ENCODE measurements at regions not wholly inside any gene's neighbourhood (a gene's known extent, or its start where the extent isn't known, plus 50 kb on each side); places are given as distances from the start of the nearest gene placed in this dataset.

DNA sequence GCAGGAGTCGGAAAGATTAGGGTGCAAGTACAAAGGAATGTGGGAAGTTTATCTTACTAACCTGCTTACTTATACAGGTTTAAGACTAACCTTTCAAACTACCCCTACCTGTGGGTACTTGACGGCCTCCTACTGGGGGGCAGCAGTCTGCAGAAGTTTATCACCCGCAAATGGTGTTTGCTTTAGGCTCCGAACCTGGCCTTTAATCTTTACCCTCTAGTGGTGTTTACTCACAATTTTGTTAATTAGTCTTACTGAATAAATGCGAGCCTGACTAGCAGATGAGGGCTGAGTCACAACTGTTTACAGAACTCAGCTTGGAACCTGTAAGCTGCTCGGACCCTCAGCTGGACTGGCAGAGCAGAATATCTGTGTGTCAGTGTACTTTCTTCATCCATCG is 204.2 kb upstream of the GPRIN3 start:
- intact Hi-C loops (cut with DNase I): no loop called here
- no peak overlapping the region for H3K27ac ChIP-seq

DNA sequence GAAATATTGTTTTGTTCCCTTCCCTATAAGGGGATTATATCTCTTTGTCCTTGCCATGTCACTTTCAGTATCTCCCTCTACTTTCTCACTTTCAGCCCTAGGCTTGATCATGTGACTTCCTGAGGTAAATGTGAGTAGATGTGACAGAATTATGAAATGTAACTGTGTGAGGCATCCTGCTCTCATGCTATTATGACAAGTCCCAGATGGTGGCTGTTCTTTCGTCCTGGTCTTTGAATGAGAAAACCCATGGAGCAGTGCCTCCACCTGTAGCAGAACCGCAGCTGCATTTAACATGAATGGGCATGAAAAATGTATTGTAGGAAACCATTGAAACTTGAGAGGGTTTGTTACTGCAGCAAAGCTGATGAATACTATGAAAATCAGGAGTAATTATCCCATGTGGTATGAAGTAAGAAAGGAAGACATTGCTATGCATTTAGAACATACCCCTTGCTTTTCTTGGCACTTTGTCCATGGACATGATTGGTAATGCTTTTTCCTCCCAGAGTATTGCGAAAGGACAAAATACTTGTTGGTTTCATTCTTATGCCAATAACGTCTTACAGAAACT is 202.2 kb upstream of the GPRIN3 start:
- Histone ChIP-seq H3K27ac (no peak overlapping the region), H3K36me3 (no peaks in the 10 kb centered on the region), H3K27me3 (no peaks in the 10 kb centered on the region), H3K4me1 (no peaks in the 10 kb centered on the region), H3K9me3 (no peaks in the 10 kb centered on the region), H3K4me3 (no peak overlapping the region)
- intact Hi-C loops (cut with DNase I): no loop called here
- ATAC-seq (no peak), DNase-seq (no peak)
- TF ChIP-seq, protein P1, sequence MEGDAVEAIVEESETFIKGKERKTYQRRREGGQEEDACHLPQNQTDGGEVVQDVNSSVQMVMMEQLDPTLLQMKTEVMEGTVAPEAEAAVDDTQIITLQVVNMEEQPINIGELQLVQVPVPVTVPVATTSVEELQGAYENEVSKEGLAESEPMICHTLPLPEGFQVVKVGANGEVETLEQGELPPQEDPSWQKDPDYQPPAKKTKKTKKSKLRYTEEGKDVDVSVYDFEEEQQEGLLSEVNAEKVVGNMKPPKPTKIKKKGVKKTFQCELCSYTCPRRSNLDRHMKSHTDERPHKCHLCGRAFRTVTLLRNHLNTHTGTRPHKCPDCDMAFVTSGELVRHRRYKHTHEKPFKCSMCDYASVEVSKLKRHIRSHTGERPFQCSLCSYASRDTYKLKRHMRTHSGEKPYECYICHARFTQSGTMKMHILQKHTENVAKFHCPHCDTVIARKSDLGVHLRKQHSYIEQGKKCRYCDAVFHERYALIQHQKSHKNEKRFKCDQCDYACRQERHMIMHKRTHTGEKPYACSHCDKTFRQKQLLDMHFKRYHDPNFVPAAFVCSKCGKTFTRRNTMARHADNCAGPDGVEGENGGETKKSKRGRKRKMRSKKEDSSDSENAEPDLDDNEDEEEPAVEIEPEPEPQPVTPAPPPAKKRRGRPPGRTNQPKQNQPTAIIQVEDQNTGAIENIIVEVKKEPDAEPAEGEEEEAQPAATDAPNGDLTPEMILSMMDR (IDR thresholded peaks at IDR 0.05): no peak

More for the DNA sequence above, 204.2 kb upstream of the GPRIN3 start:
- TF ChIP-seq, protein P1 (IDR thresholded peaks at IDR 0.05): no peak
- Histone ChIP-seq H3K4me1 (no peaks in the 10 kb centered on the region), H3K36me3 (no peaks in the 10 kb centered on the region), H3K4me3 (no peak overlapping the region), H3K9me3 (no peaks in the 10 kb centered on the region), H3K27me3 (no peaks in the 10 kb centered on the region)
- DNase-seq (no peak), ATAC-seq (no peak)

DNA sequence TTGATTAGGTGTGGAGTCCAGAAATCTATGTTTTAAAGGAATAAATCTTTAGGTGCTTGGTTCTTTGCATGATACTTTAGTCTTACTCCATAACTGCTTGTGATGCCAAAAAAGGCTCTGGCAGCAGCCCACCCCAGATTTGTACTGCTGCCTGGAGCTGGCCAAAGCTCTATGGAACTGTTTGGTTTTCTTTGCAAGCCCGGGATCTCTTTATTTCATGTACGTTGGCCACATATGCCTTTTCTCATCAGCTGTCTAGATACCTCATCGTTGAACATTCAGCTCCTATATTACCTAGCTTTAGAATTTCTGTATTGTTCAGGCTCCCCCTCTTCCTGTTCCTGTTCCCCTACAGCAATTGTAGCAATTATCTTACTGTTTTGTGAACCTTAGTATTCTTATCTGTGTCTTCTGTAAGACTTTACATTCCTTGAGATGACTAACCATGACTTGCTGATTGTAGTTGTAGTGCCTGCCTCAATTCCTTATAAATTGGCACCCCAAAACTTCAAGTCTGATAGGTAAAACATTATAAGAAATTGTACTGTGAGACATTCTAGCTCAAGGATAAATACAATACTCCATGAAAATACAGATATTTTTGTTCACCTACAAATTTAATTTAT is 199.4 kb upstream of the GPRIN3 start:
- no peaks in the 10 kb centered on the region for H3K27me3 ChIP-seq
- no peak overlapping the region for H3K4me3 ChIP-seq
- no peaks in the 10 kb centered on the region for H3K4me1 ChIP-seq
- intact Hi-C loops (cut with DNase I): no loop called here
- TF ChIP-seq, protein P1 (IDR thresholded peaks at IDR 0.05): no peak
- ATAC-seq (no peak), DNase-seq (no peak)
- H3K9me3 ChIP-seq: no peaks in the 10 kb centered on the region
- no peaks in the 10 kb centered on the region for H3K36me3 ChIP-seq
- no peak overlapping the region for H3K27ac ChIP-seq

DNA sequence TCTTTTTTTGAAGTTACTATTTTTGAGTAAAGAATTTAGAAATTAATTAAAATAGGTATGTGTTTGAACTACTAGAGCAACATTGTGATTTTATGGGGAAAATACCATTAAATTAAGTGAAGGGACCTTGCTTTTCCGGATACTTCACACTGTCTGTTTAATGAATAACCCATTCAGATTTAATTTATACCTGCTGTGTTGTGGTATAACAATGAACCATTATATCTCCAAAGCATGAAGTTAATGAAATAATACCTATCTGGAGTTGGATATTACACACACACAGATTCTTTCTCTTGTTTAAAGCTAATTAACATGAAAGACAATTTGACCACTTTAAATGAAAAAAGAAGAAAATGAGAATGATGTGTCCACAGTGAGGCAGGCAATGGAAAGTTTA is 195.0 kb upstream of the GPRIN3 start:
- intact Hi-C loops (cut with DNase I): no loop called here
- TF ChIP-seq, protein P1 (IDR thresholded peaks at IDR 0.05): no peak
- H3K36me3 ChIP-seq: no peaks in the 10 kb centered on the region
- ATAC-seq (no peak), DNase-seq (no peak)
- no peak overlapping the region for H3K27ac ChIP-seq
- no peaks in the 10 kb centered on the region for H3K4me1 ChIP-seq
- no peak overlapping the region for H3K4me3 ChIP-seq
- H3K9me3 ChIP-seq: no peaks in the 10 kb centered on the region
- no peaks in the 10 kb centered on the region for H3K27me3 ChIP-seq

DNA sequence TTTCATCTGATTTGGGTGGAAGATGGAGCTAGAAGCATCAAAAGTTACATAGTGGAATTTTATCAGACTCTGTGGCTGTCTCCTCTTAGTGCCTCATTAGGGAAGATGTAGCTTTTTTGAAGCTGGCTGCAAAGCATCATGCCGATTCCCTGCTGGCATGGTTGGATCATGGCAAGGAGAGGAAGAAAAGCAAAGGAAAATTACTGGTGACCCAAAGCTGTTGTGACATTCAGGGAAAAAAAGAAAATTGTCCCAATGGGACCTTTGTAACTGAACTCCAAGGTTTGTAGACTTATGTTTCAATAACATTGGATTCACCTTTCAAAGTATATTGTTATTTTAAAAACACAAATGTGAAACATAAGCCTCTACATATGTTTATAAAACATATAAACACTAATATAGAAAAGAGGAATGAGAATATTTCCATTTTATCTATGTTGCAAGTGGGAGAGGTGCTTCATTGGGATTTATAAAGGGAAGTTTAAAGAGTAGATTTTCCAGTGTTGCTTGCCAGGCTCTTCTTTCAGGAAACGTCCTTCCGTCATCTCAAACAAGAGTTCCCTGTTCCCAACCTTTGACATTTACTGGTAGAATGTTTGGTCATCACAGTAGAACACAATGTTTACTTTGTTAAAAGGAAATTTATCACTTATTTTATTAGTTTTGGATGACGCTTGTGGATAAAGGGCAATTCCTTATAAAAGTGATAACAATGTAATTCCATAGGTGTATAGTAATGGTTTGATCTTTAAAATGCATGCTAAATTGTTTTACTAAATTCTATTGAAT is 190.1 kb upstream of the GPRIN3 start:
- no peak overlapping the region for H3K27ac ChIP-seq
- DNase-seq (no peak), ATAC-seq (no peak)
- no peaks in the 10 kb centered on the region for H3K9me3 ChIP-seq
- H3K4me3 ChIP-seq: no peak overlapping the region
- no peaks in the 10 kb centered on the region for H3K27me3 ChIP-seq
- H3K4me1 ChIP-seq: no peaks in the 10 kb centered on the region
- intact Hi-C loops (cut with DNase I): no loop called here
- no peaks in the 10 kb centered on the region for H3K36me3 ChIP-seq
- TF ChIP-seq, protein P1 (IDR thresholded peaks at IDR 0.05): no peak

Data from left lung (tissue), 4 donors.